Skeletal muscle satellite cell (primary cell): ENCODE measurements at regions not wholly inside any gene's neighbourhood (a gene's known extent, or its start where the extent isn't known, plus 50 kb on each side); places are given as distances from the start of the nearest gene placed in this dataset.

Experiments used
- H3K27me3 ChIP-seq: 2 replicates; pipeline ENCODE4 v1.7.0; 2013; ENCODE audit warnings: low read length; ENCODE audit not compliant: control insufficient read depth, insufficient read depth
- H3K36me3 ChIP-seq: 2 replicates; pipeline ENCODE4 v1.7.0; 2013; ENCODE audit warnings: mild to moderate bottlenecking, control low read depth, low read length; ENCODE audit not compliant: insufficient read depth
- H3K4me1 ChIP-seq: 2 replicates; pipeline ENCODE4 v1.7.0; 2013; ENCODE audit warnings: low read length; ENCODE audit not compliant: control insufficient read depth, insufficient read depth
- H3K4me2 ChIP-seq: 2 replicates; pipeline ENCODE4 v1.7.0; 2013; ENCODE audit warnings: mild to moderate bottlenecking, low read length
- H3K4me3 ChIP-seq: 2 replicates; pipeline ENCODE4 v1.7.0; 2013; ENCODE audit warnings: low read length
- H3K9ac ChIP-seq: 2 replicates; pipeline ENCODE4 v1.7.0; 2013; ENCODE audit warnings: mild to moderate bottlenecking, low read depth, low read length, moderate library complexity
- H3K9me3 ChIP-seq: replicated peaks from 2 replicates; pipeline ENCODE4 v1.7.0; 2013; ENCODE audit warnings: mild to moderate bottlenecking, control low read depth, low read length

DNA sequence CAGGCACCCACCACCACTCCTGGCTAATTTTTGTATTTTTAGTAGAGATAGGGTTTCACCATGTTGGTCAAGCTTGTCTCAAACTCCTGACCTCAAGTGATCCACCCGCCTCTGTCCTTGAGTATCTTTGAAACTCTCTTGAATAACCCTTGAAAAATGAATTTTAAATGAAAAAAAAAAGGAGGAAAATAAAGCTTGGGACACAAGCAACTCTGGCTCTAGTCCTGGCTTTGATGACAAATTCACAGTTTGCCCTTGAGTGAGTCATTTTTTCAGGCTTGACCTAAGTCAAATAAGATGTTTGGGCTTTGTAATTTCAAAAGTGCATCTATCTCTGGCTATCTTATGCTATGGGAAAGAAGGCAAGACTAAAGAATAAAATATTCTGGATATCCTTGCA lies 79.0 kb upstream of the TRIB2 start:
- Histone ChIP-seq H3K27me3 (peaks cover 3% of the 10 kb centered on the region), H3K36me3 (no peaks in the 10 kb centered on the region), H3K4me3 (no peak overlapping the region), H3K9ac (no peak overlapping the region), H3K9me3 (no peaks in the 10 kb centered on the region), H3K4me2 (no peak overlapping the region), H3K4me1 (no peaks in the 10 kb centered on the region)

DNA sequence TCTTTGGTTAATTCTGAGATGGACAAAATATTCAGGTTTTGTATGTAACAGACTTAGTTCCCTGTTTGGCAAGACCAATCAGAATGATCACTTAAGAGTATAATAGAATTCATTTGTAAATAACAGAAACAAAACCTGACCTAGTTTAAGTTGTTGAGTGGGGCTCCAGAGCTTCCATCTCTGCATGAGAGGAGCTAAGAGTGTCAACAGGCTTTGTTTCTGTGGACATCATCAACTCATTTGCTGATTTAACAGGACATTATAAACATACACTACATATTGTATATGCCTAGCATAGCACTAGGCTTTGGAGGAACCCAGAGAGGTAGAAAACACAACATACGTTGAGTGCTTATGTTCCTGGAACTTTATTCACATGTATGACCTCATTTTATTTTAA lies 75.3 kb upstream of the TRIB2 start:
- no peak overlapping the region for H3K9ac ChIP-seq
- no peaks in the 10 kb centered on the region for H3K4me1 ChIP-seq
- H3K4me3 ChIP-seq, result no peak overlapping the region
- no peaks in the 10 kb centered on the region for H3K9me3 ChIP-seq
- H3K4me2 ChIP-seq, result no peak overlapping the region
- H3K27me3 ChIP-seq, result peaks cover 6% of the 10 kb centered on the region
- no peaks in the 10 kb centered on the region for H3K36me3 ChIP-seq

DNA sequence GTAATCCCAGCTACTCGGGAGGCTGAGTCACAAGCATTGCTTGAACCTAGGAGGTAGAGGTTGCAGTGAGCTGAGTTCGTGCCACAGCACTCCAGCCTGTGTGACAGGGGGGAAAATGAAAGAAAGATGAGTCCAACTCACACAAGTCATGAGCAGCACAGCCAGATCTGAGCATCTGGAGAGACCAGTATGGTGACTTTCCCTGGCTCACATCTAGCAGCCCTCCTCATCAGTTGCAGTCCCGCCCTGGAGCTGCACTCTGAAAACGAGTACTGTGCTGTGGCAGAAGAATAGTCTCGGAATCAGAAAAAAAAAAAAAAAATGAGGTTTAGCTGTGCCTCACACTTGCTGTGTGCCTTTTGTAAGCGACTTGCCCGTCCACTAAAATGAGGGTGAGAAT lies 74.4 kb upstream of the TRIB2 start:
- no peak overlapping the region for H3K9ac ChIP-seq
- peaks cover 6% of the 10 kb centered on the region for H3K27me3 ChIP-seq
- no peaks in the 10 kb centered on the region for H3K9me3 ChIP-seq
- H3K4me1 ChIP-seq, result no peaks in the 10 kb centered on the region
- H3K4me3 ChIP-seq, result no peak overlapping the region
- no peak overlapping the region for H3K4me2 ChIP-seq
- no peaks in the 10 kb centered on the region for H3K36me3 ChIP-seq

DNA sequence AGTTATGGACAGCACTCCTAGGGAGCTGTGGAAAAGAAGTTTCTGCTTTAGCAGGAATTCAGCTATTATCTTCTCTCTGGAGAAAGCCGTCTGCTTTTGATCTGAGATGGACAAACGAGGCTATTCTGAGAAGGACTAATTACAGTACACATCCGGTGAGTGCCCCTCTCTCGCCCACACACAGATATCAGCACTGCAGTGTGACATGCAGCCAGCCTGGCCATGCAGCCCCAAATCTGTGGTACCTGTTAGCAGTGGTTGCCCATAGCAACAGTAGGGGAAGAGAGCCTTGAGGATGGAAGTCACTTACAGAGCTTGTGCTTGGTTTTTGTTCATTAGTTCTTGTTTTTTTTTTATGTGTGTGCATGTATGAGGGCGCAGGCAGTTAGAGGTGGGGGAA lies 73.9 kb upstream of the TRIB2 start:
- H3K9ac ChIP-seq, result no peak overlapping the region
- no peaks in the 10 kb centered on the region for H3K4me1 ChIP-seq
- no peaks in the 10 kb centered on the region for H3K9me3 ChIP-seq
- H3K36me3 ChIP-seq, result no peaks in the 10 kb centered on the region
- no peak overlapping the region for H3K4me2 ChIP-seq
- peaks cover 6% of the 10 kb centered on the region for H3K27me3 ChIP-seq
- H3K4me3 ChIP-seq, result no peak overlapping the region

DNA sequence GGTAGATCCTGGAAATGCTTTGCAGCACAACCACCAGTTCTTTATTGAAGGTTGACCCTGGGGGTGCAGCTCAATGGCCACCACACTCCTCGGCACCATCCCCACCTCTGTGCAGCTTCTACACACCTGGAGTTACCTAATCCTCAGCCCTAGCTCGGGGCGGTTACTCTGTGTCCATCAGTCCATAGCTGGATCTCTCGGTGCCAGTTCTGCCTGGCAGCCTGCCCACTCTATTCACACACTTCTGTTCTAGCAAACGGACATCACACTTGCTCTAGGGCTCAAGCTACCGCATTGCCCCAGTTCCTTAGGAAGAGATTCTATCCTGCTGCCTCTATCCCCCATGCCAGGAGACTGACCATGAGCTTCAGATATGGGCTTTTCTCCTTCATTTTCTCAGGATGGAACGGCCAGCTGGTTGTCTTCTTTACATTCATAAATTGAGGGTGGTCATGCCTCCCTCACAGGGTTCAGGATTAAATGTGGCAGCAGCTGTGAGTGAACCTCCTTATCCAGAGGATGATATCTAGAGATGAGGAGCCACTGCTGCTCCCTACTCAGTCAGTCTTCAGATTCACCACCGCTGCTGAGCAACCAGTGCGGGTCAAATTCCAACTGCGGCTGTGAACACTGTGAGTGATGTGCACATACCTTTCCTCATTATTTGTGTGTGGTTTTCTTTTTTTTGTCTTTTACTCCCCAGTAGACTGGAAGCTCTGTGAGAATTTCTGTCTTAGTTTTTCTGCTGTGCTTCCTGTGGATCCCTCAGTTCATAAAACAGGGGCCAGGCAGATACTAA lies 66.9 kb upstream of the TRIB2 start:
- Histone ChIP-seq H3K9me3 (no peaks in the 10 kb centered on the region), H3K4me3 (no peak overlapping the region), H3K27me3 (peaks cover 36% of the 10 kb centered on the region), H3K36me3 (no peaks in the 10 kb centered on the region), H3K9ac (no peak overlapping the region), H3K4me1 (no peaks in the 10 kb centered on the region), H3K4me2 (no peak overlapping the region)

DNA sequence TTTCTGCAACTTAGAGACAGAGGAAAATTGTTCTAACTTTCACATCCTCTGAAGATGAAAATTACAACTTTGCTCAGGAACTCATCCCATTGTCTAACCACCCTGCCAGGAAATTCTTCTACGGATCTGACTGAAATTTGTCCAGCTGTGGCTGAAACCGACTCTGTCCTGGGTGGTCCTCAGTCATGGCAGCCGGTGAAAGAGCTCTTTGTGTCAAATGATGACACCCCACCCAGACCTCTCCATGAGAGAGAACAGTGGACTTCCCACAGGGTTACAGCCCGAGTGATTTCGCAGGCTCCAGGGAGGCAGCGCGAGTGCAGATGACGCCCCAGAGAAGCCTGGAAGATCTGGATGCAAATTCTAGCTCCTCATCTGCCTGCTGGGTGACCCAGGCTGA lies 65.1 kb upstream of the TRIB2 start:
- Histone ChIP-seq H3K4me2 (no peak overlapping the region), H3K36me3 (no peaks in the 10 kb centered on the region), H3K9ac (no peak overlapping the region), H3K27me3 (peaks cover 36% of the 10 kb centered on the region), H3K4me1 (no peaks in the 10 kb centered on the region), H3K4me3 (no peak overlapping the region), H3K9me3 (no peaks in the 10 kb centered on the region)

DNA sequence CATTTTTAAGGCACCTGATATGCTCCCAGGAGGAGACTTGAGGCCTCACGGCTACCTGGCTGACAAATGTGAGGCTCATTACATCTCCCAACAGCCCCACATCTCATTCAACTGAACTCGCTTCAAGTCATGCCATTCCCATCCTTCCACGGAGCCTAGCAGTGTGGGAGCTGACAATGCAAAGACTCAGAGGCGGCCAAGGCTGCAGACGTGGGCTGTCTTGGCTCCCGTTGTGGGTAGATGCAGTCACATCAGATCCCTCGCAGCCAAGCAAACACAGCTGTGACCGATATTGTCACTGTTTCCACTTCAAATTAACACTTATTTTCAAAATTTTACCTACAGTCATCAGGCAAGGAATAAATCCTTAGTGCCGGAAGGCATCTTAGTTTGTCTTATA lies 64.0 kb upstream of the TRIB2 start:
- Histone ChIP-seq H3K4me1 (no peaks in the 10 kb centered on the region), H3K27me3 (peaks cover 36% of the 10 kb centered on the region), H3K9ac (no peak overlapping the region), H3K4me3 (no peak overlapping the region), H3K36me3 (no peaks in the 10 kb centered on the region), H3K9me3 (no peaks in the 10 kb centered on the region), H3K4me2 (no peak overlapping the region)

DNA sequence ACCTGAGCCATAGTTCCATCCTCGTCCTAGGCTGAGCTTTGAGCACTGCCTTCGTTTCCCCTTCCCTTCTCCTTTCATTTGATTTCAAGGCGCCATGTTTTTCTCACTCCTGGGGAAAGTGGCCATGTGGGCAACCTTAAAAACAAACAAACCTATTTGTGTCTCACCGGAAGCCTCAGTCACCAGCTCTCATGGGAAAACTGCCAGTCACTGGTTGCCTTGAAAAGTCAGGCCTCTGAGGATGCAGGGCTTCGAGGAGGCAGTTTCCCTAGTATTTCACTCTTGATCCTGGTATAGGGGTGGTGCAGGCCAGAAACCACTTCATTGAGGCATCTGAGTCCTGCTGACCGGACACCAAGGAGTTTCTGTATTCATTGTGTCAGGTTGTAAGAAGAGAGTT lies 59.2 kb upstream of the TRIB2 start:
- Histone ChIP-seq H3K4me2 (no peak overlapping the region), H3K4me1 (no peaks in the 10 kb centered on the region), H3K27me3 (peaks cover 4% of the 10 kb centered on the region), H3K9ac (no peak overlapping the region), H3K4me3 (no peak overlapping the region), H3K36me3 (no peaks in the 10 kb centered on the region), H3K9me3 (no peaks in the 10 kb centered on the region)

DNA sequence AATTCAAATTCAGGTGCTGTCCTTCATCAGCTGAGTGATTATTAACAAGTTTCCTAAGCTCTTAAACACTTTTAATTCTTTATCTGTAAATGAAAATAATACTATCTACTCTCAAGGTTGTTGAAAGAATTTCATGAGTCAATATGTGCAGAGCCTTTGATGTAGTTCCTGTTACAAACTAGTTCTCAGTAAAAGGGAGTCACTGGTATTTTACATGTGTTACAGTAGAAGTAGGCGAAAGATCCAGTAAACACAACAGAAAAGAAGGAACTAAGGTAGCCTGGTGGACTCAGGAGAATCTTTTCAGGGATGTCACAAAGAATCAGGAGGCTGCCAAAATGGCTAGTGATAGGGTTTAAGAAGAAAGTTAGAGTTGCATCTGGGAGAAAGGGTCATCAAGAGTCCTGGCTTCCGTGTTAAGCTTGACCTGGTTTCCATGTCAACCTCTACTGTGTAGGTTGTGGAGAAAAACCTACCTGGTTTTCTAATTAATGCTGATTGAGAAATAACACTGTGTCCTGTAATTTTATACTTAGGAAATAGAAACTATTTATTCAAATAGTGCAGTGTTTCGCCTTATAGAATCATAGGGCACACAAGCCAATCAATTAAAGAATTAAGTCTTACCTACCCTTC lies 58.3 kb upstream of the TRIB2 start:
- Histone ChIP-seq H3K4me3 (no peak overlapping the region), H3K4me2 (no peak overlapping the region), H3K36me3 (no peaks in the 10 kb centered on the region), H3K9ac (no peak overlapping the region), H3K9me3 (no peaks in the 10 kb centered on the region), H3K4me1 (no peaks in the 10 kb centered on the region), H3K27me3 (no peaks in the 10 kb centered on the region)

DNA sequence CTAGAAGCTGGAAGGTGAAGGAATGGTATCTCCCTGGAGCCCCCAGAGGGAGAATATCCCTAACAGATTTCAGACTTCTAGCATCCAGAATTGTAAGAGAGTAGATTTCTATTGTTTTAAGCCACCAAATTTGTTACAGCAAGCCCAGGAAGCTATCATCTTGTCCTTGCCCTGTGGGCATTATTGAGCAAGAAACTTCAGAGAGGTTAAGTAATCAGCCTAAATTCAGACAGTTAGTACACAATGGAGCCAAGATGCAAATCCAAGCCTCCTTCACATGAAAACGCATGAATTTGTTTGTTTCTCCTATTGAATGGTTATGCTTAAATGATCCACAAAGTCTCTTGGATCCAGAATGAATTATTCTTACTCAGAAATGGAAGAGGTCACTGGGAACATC lies 55.2 kb upstream of the TRIB2 start:
- no peaks in the 10 kb centered on the region for H3K36me3 ChIP-seq
- H3K4me1 ChIP-seq, result no peaks in the 10 kb centered on the region
- no peak overlapping the region for H3K9ac ChIP-seq
- no peak overlapping the region for H3K4me3 ChIP-seq
- no peaks in the 10 kb centered on the region for H3K27me3 ChIP-seq
- H3K4me2 ChIP-seq, result no peak overlapping the region
- H3K9me3 ChIP-seq, result no peaks in the 10 kb centered on the region

DNA sequence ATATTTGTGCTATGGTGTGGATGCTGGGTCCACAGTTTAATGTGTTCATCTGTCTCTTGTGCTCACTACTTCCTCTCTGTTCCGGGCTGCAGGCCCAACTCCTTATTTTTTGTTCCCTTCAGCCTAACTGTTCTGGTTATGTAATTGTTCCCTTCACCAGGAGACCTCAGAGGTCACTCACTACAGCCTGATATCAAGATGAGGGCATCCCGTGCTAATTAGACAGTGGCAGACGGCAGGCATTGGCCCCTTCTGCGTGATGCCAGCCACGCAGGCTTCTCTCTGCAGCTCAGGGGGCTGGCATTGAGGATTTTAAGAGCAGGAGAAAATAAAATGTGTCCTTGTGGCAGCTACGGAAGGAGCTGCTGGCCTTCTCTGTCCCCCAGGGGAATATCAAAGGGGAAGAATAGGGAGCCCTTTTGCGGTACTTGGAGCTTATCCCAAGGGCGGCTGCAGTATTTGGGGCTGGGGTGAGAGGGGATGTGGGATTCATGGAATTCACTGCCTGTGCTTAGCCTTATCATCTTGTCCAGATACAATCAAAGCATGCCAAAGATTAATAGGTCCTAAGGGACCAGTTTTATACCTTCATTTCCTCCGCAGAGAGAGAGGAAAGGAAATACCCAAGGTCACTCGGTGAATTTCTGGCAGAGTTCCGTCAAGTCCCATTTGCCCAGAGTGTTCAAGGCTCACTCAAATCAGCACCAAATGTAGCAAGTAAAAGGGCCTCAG lies 53.3 kb upstream of the TRIB2 start:
- H3K4me3 ChIP-seq, result no peak overlapping the region
- no peaks in the 10 kb centered on the region for H3K36me3 ChIP-seq
- H3K4me2 ChIP-seq, result no peak overlapping the region
- H3K4me1 ChIP-seq, result no peaks in the 10 kb centered on the region
- H3K9me3 ChIP-seq, result no peaks in the 10 kb centered on the region
- no peak overlapping the region for H3K9ac ChIP-seq
- H3K27me3 ChIP-seq, result no peaks in the 10 kb centered on the region
